ENCODE measurements at regions not wholly inside any gene's neighbourhood (a gene's known extent, or its start where the extent isn't known, plus 50 kb on each side); places are given as distances from the start of the nearest gene placed in this dataset.

DNA sequence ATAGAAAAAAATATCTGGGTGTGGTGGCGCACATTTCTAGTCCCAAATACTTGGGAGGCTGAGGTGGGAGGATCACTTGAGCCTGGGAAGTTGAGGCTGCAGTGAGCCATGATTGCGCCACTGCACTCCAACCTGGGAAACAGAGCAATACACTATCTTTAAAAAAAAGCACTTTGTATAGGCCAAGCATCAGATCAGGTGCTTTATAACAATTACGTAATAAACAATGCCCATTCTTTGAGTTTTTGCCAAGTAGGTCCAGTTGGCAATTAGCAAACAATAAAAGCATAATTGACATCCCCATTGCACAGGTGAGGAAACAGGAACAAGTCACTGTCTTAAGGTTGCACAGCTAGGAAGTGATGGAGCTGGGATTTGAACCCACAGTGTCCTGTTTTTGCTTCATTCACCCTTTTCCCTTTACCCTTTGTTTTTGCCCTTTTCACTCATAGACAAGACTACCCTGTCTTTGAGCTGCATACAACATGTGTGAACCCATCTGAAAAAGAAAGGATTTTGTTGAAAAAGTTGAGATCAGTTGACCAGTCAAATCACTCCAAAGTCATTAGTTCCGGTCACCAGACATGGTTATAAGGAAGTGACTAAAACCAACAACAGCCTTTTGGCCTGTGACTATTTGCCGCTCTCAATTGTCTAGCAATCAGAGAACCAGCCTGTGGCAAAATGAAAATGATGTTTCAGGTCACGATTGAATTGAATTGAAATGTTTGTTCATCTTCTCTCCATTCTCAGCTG, 303.6 kb downstream of the TFAP2C start:
- DNase-seq = no peak

- no peak for DNase-seq
Observed at GRCh38 chr20:56933331-56933698, 304.2 kb downstream of the TFAP2C start.

DNA sequence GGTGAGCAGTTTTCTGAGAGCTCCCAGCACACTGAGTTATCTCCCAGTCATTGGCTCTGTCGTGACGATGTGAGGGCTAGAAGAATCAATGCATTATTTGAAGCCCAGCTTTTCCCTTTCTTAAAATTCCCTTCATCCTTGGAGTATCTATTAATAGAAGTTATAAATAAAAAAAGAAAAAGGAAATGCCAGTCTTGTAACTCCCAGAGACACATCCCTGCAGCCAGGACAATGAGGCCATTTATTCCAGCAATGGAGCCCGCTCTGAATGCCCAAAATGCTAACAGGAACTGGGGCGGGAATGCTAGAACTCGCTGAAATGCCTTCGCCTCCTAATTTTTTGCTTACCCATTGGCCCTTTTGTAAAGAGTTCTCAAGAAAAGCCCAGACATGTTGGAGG, 305.8 kb downstream of the TFAP2C start:
- no peak for DNase-seq

GRCh38 chr20:56940466-56940865, 311.4 kb downstream of the TFAP2C start:
- no peak for DNase-seq

DNA sequence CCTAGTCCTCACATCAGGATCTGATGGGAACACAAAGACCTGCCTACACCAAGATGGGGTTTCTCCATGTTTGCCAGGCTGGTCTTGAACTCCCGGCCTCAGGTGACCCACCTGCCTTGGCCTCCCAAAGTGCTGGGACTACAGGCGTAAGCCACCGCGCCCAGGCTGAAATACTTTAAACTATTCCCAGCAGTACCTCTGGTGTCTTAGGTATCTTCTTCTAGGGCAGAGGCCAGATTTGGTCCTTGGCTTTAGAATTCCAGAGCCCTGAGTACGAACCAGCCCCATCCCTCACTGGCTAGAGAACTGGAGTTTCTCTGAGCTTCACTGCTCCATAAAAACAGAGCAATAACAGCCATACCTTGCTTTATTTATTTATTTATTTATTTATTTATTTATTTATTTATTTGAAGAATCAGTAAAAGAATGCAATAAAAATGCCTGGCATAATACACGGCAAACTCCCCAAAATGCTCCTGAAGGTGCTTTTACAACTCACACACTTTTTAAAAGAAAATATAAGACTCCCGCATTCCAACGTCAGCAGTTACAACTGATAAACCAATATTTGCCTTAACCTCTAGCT, 312.1 kb downstream of the TFAP2C start:
- DNase-seq = no peak

- DNase-seq = no peak
Observed at GRCh38 chr20:56943946-56944945, 315.1 kb downstream of the TFAP2C start.

- no peak for DNase-seq
Observed at GRCh38 chr20:56945057-56945456, 316.0 kb downstream of the TFAP2C start.

- no peak for DNase-seq
Observed at GRCh38 chr20:56945901-56946300, 316.8 kb downstream of the TFAP2C start.

DNA sequence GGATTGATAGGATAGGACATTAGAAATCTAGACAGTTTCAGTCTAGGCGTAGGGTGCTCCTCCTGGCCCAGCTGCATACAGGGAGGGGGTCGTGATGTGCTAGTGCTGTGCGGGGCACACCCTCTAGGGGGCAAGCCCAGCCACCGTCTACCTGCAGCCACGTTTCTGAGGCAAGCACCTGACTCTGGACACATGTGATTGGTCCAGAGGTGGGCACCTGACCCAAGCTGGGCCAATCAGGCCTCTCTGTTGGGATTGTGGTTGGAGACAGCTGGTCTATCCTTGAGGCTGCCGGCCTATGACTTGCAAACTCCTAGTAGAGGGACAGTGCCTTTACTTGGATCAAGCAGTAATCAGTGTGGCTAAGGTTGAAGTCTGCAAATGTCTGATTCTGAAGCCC, 317.1 kb downstream of the BMP7 start:
- no peak for DNase-seq

DNA sequence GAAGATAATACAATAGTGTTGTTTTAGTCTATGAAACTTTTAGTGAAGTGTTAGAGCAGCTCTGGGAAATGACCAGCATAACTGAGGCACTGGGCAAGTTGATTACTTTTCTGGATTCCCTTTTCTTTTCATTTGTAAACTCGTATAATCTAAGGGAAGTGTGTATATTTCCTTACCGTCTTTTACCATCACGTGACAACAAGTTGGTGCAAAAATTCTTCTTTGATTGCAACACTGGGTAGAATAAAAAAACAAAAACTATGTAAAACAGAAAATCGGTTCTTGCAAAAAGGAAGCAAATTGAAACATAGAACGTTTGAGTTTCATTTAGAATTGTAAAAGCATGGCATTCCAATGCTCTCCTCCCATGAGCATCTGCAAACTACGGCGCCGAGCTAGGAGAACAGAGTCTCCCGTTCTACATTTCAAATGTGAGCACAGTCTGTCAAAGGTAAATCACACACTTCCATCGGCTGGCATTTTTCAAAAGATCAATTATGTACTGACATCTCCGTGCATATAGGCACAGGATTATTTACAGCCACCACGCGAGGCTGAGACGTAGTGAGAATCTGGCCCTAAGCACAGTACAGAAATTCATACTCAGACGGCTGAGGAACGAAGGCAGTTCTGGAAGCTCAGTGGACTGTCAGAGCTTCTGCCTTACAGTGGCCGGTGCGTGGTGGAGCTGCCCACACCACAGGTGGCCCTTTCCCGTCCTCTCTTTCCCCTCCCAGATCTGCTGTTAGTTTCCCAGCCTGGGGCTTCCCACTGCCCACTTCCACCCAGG, 314.0 kb downstream of the BMP7 start:
- DNase-seq = no peak

DNA sequence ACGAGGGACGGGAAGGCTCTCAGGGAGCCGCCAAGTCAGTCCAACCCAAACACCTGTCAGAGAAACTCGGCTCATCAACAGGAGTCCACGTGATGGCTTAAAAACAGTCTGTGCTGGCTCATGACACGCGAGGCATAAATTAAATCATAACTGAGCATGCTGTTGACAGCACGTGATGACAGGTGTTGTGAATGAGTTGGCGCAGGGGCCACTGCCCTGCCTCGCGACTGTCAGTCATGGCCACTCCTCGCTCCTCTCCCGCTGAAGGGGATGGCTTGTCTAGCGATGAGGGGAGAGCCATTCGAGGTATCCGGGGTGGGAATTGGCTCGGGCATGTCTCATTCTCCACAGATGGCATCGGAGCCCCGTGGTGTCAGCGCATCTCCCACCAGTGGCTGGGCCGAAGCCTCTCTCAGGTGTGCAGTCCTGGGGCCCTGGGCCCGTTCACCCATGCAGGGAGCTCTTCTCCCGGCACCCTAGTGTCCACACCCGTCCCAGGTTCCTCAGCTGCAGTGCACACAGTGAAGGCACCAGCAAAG, 313.3 kb downstream of the BMP7 start:
- no peak for DNase-seq

DNA sequence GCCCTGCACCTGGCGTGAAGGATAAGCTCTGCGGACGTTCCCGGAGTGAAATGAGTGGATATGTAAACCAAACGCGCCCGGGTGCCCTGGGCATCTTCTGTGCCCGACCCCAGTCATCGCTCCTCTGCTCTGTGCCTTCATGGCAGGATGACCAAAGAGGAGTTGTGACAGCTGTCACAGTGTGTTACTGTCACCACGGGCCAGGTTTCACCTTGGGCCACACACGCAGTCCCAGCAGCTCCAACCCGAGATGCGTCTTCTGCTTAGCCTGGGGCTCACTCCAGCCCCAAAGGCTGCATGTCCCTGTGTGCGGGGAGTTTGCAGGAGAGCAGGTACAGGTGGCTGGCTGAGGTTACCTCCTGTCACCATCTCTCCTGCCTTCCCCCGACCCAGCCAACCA, 311.6 kb downstream of the BMP7 start:
- DNase-seq = no peak

- DNase-seq = no peak
Observed at GRCh38 chr20:56955680-56956079, 310.8 kb downstream of the BMP7 start.

DNA sequence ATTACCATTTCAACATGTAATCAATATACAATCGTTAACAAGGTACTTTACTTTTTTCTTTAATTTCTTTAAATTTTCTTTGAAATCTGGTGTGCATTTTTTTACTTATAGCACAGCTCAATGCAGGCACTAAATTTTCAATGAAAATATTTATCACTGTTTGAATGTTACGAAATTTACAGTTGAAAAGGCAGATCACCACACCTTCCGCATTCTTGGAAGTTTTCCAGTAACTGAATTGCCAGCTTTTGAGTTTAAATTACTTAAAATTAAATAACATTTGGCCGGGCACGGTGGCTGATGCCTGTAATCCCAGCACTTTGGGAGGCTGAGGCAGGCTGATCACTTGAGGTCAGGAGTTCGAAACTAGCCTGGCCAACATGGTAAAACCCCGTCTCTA, 309.9 kb downstream of the BMP7 start:
- no peak for DNase-seq

DNA sequence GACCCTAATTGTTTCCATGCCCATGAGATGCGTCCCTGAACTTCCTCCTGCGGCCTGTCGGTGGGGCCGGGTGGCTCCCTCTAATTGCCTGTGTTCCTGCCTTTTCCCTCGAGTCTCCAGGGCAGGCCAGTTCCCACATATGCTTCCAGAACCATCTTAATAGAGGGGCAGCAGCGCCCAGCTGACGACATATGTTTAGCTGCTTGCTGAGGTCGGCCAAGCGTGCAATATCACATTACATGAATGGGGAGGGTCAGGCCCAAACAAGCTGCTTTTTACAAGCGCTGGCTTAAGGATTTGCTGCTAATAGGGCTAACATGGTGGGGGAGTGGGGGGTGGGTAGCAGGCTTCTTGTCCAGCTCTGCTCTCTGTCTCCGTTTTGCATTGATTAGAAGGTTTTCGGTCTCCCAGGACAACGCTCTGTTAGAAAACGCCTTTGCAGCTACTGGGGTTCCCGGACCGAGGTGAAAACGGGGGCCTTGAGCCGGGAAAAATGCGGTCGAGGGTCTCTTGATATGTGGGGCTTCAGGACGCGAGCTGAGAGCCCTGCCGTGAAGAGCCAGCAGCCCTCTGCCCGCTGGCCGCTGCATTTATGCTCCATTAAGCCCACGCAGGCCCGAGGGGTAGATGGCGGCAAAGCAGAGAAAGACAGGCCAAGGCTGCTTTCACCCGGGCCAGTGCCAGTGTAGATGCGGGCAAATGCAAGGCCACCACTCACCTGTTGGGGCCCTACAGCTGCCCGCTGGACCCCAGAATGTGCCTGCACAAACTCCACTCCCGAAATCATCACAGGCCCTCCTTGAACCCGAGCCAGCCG, 308.5 kb downstream of the BMP7 start:
- DNase-seq = no peak

- no peak for DNase-seq
Observed at GRCh38 chr20:56964901-56965300, 301.5 kb downstream of the BMP7 start.

- no peak for DNase-seq
Observed at GRCh38 chr20:56967916-56968315, 298.5 kb downstream of the BMP7 start.

- DNase-seq = no peak
Observed at GRCh38 chr20:56968376-56969048, 297.9 kb downstream of the BMP7 start.

DNA sequence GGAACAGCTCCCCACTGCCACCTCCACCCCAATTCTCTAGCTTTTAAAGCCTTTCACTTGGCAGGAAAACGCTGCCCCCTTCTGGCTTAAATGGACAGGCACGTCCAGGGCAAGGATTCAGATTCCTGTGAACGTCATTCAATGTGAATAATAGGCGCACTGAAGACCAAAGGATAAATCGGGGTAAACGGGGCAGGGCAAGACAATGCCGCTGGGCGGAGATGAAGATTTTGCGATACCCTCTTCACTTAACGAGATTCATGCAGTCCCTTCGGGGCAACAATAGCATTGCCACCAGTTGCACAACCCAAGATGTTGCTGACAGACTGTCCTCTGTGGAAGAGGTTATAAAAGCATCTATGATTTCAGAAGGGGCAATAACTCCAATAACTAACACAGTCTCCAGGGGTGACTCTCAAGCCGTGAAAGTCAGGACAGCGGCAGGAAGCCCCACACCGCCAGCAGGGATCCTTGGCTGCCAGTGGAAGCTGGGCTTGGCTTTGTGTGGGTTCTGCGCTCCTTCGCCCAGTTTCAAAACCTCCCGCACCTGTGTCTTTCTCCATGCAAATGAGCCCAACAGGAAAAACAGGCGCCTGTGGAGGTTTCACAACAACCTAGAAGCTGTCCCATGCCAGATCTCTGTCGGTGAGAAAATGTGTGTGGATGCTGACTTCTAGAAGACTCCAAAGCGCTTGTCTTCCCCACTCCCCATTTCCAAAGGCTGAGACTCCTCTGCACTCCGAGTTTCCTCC, 291.8 kb downstream of the BMP7 start:
- DNase-seq = no peak

DNA sequence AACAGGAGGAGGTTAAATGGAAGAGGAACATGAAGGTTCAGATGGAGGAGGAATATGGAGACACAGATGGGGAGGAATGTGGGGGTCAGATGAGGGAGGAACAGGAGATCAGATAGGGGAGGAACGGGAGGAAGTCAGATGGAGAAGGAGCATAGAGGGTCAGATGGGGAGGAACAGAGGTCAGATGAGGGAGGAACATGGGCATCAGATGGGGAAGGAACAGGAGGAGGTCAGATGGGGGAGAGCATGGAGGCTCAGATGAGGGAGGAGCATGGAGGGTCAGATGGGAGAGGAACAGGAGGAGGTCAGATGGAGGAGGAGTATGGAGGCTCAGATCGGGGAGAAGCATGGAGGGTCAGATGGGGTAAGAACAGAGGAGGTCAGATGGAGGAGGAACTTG, 290.6 kb downstream of the BMP7 start:
- no peak for DNase-seq
